Omental fat pad (tissue), 3 donors: ENCODE measurements at regions not wholly inside any gene's neighbourhood (a gene's known extent, or its start where the extent isn't known, plus 50 kb on each side); places are given as distances from the start of the nearest gene placed in this dataset.
A peak's percentile ranks its signal among the peaks of the same experiment; 100 is the strongest.

ENCODE experiments used
- ATAC-seq: fragments of 150-250 bp; one replicate; pipeline ENCODE4 v1.9.1; 2016; ENCODE audit warnings: mild to moderate bottlenecking, moderate library complexity; ENCODE audit not compliant: low FRiP score
- DNase-seq: peaks from one replicate; pipeline ENCODE4 v3.0.0-alpha.2; 2019; ENCODE audit warnings: low spot score
- TF ChIP-seq, protein P1 (sequence below), 3 donors: fragments of 450-650 bp; IDR thresholded peaks; one replicate each; pipeline ENCODE4 v1.5.1; 2016 to 2017; ENCODE audit warnings: antibody characterized with exemption in 3 of 3, mild to moderate bottlenecking in 3 of 3, moderate library complexity in 2 of 3

DNA sequence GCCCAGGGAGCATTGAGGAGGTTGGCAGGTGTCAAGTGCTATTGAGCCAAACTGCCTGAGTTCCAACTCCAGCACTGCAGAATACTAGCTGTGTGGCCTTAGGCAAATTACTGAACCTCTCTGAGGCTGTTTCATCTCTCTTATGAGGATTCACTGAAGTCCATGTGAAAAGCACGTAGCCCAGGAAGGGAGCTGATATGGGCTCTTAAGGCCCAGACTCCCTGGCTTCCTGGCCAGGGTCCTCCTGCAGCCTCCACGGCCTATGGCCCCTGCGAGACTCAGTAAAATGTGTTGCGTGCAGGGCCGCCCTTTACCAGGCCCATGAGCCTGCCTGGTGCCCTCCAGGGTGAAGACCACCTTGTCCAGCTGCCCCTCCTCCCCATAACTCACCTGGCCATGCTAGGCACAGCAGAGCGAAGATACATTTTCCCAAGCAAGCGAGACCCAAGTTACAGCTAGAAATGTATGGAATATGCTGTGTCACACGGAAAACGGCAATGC lies 133.7 kb upstream of the TNRC6C start:
- TF ChIP-seq, protein P1, sequence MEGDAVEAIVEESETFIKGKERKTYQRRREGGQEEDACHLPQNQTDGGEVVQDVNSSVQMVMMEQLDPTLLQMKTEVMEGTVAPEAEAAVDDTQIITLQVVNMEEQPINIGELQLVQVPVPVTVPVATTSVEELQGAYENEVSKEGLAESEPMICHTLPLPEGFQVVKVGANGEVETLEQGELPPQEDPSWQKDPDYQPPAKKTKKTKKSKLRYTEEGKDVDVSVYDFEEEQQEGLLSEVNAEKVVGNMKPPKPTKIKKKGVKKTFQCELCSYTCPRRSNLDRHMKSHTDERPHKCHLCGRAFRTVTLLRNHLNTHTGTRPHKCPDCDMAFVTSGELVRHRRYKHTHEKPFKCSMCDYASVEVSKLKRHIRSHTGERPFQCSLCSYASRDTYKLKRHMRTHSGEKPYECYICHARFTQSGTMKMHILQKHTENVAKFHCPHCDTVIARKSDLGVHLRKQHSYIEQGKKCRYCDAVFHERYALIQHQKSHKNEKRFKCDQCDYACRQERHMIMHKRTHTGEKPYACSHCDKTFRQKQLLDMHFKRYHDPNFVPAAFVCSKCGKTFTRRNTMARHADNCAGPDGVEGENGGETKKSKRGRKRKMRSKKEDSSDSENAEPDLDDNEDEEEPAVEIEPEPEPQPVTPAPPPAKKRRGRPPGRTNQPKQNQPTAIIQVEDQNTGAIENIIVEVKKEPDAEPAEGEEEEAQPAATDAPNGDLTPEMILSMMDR (IDR thresholded peaks at IDR 0.05) = no peak
- no peak for ATAC-seq
- no peak for DNase-seq

DNA sequence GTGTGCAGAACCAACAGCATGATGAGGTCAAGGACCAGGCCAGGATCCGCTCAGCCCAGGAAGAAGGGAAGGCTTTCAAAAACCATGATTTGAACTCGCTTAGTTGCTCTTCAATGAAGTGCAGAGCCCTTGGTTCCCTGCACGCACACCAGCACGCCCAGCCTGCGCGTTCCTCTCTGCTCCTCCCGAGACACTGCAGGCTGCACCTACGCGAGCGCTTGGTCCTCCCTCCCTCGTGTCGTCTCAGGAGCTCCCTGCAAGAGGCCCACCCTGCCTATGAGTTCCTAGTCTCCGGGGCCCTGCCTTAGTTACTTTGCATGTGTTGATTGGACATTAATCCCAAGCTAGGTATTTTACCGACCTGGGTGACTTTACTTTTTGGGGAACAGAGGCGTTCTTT lies 132.9 kb upstream of the TNRC6C start:
- TF ChIP-seq, protein P1 (IDR thresholded peaks at IDR 0.05) = no peak
- DNase-seq (no peak), ATAC-seq (no peak)

DNA sequence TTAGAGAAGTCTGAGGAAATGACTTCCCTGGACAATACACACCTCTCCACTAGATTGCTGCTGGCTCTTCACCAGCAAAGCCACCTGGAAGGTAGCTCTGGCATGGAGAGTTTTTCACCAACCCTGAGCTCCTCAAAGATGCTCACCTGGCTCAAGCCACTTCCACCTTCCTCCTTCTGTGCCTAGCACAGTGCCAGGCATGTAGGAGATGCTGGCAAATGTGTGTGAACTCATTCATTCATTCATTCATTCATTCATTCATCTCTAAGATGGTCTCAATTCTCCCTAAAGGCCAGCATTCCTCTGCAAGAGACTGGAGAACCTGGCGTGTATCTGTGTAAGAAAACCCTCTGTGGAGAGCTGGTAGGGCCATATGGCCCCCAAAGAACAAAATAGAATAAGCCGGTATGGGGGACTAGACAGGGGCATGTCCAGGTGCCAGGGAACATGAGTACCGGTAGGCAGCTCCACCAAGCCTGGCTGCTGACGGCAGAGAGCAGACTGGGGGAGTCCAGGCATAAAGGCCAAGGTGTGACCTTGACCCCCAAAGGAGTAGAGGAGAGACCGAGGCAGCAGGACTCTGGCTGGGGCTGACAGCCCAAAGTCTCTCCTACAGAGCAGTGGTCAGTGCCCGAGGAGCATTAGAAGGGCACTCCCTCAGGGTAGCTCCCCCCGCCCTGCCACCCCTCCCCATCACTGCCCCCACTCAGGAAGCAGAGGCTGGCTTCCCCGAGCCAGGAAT lies 132.2 kb upstream of the TNRC6C start:
- TF ChIP-seq, protein P1 (IDR thresholded peaks at IDR 0.05) = no peak
- DNase-seq = no peak
- no peak for ATAC-seq

DNA sequence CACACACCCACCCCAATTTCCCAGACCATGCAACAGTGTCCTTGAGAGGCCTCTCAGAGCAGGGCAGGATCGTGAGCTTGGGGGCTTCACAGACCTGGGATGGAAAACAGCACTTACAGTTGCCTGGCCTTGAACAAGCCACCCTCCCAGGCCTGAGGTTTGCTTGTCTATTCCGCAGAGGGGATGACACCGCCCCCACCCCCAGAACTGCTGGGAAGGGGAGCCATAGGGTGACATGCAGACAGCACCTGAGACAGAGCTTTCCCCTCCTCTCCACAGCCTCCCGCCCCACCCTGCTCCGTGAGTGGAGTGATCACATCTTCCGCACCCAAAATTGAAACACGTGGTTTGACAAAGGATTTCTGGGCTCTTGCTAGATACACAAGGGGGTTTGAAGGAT lies 131.5 kb upstream of the TNRC6C start:
- peak; percentile 17 for DNase-seq
- no peak for ATAC-seq
- TF ChIP-seq, protein P1 (IDR thresholded peaks at IDR 0.05) = no peak

DNA sequence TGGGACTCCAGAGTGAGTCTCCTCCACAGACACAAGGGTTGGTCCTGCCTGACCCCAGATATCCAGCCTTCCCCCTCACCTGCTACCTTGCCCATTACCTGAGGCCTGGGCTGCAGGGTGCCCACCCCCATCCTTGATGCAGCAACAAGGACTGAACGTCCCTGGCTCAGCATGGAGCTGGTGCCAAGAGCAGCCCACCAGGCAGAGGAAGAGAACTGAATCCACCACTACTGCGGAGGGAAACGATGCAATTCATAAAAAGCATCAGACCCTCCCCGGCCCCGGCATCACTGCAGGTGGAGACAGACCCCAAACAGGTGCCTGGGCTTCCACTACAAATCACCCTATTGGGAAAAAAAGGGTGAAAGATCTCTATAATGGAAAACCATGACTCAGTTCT lies 131.0 kb upstream of the TNRC6C start:
- TF ChIP-seq, protein P1 (IDR thresholded peaks at IDR 0.05) = no peak
- DNase-seq (peak; percentile 7), ATAC-seq (no peak)

DNA sequence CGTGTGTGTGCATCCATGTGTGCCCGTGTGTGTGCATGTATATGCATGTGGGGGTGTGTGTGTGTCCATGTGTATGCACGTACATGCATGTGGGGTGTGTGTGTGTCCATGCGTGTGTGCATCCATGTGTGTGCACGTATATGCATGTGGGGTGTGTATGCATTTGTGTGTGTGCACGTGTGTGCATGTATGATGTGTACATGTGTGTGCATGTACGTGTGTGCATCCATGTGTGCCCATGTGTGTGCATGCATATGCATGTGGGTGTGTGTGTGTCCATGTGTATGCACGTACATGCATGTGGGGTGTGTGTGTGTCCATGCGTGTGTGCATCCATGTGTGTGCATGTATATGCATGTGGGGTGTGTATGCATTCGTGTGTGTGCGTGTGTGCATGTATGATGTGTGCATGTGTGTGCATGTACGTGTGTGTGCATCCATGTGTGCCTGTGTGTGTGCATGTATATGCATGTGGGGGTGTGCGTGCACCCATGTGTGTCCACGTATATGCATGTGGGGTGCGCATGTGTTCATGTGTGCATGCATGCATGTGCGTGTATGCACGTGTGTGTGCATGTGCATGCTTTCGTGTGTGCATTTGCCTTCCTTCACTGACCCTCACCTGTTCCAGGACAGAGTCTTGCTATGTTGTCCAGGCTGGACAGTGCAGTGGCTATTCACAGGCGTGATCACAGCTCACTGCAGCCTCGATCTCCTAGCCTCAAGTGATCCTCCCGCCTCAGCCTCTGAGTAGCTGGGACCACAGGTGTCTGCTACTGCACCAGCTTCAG lies 129.6 kb upstream of the TNRC6C start:
- ATAC-seq (no peak), DNase-seq (peak; percentile 10)
- TF ChIP-seq, protein P1 (IDR thresholded peaks at IDR 0.05) = no peak
